Mucosa of gallbladder (tissue), 1 donor: ENCODE measurements at regions not wholly inside any gene's neighbourhood (a gene's known extent, or its start where the extent isn't known, plus 50 kb on each side); places are given as distances from the start of the nearest gene placed in this dataset.

ENCODE experiments used
- DNase-seq: peaks from one replicate; pipeline ENCODE4 v3.0.0-alpha.2; 2020; ENCODE audit warnings: low spot score
- donor health status: DM: no; HTN: no; CAD: no.

GRCh38 chr12:125225641-125226040, 160.4 kb downstream of the AACS start:
- DNase-seq = no peak

- DNase-seq = no peak
Measured at GRCh38 chr12:125228519-125229260, 163.5 kb downstream of the AACS start.

GRCh38 chr12:125229878-125230530, 164.8 kb downstream of the AACS start:
- no peak for DNase-seq

GRCh38 chr12:125233319-125233718, 168.1 kb downstream of the AACS start:
- no peak for DNase-seq

- DNase-seq = no peak
Measured at GRCh38 chr12:125239563-125239962, 174.3 kb downstream of the AACS start.

GRCh38 chr12:125240717-125241116, 175.5 kb downstream of the AACS start:
- DNase-seq = no peak

- DNase-seq = no peak
Measured at GRCh38 chr12:125243811-125244210, 178.6 kb downstream of the AACS start.

GRCh38 chr12:125244338-125244737, 179.1 kb downstream of the AACS start:
- DNase-seq = no peak

- no peak for DNase-seq
Measured at GRCh38 chr12:125245581-125246557, 180.6 kb downstream of the AACS start.

- no peak for DNase-seq
Measured at GRCh38 chr12:125247477-125247876, 182.2 kb downstream of the AACS start.

GRCh38 chr12:125249066-125249824, 184.0 kb downstream of the AACS start:
- DNase-seq = no peak

GRCh38 chr12:125249932-125250331, 184.7 kb downstream of the AACS start:
- no peak for DNase-seq

- DNase-seq = no peak
Measured at GRCh38 chr12:125254236-125254635, 189.0 kb downstream of the AACS start.

GRCh38 chr12:125254856-125255255, 189.6 kb downstream of the AACS start:
- DNase-seq = no peak

- no peak for DNase-seq
Measured at GRCh38 chr12:125255935-125256633, 190.8 kb downstream of the AACS start.

- DNase-seq = no peak
Measured at GRCh38 chr12:125256634-125256936, 191.3 kb downstream of the AACS start.

GRCh38 chr12:125259178-125259867, 194.1 kb downstream of the AACS start:
- no peak for DNase-seq

- no peak for DNase-seq
Measured at GRCh38 chr12:125262851-125263250, 197.6 kb downstream of the AACS start.

GRCh38 chr12:125263385-125263784, 198.2 kb downstream of the AACS start:
- no peak for DNase-seq

GRCh38 chr12:125267114-125267513, 201.9 kb downstream of the AACS start:
- no peak for DNase-seq

GRCh38 chr12:125269276-125269675, 204.0 kb downstream of the AACS start:
- no peak for DNase-seq
